BJ (cell line): ENCODE measurements at regions not wholly inside any gene's neighbourhood (a gene's known extent, or its start where the extent isn't known, plus 50 kb on each side); places are given as distances from the start of the nearest gene placed in this dataset.

Source experiments
- CTCF ChIA-PET: fragments of 350-600 bp; formaldehyde crosslinking; extraction: SDS; loops from one replicate; lab custom pipeline; 2021; ENCODE audit warnings: antibody characterized with exemption, inconsistent platforms; lab: Yijun Ruan, JAX
- POLR2A ChIA-PET: fragments of 300-600 bp; sonication (Branson Sonifier 250); formaldehyde crosslinking; extraction: SDS; loops from one replicate; lab custom pipeline; 2021; ENCODE audit warnings: antibody characterized with exemption; lab: Charles Lee
- DNase-seq: peaks from one replicate; pipeline ENCODE4 v3.0.0-alpha.2; 2011; ENCODE audit warnings: low read depth
- H3K27me3 ChIP-seq: 2 replicates; pipeline ENCODE4 v1.6.0; 2011; ENCODE audit warnings: low read length; ENCODE audit not compliant: control insufficient read depth, insufficient read depth
- H3K36me3 ChIP-seq: 2 replicates; pipeline ENCODE4 v1.5.1; 2011; ENCODE audit warnings: low read length; ENCODE audit not compliant: control insufficient read depth, insufficient read depth
- H3K4me3 ChIP-seq: 2 replicates; pipeline ENCODE4 v1.5.1; 2011; ENCODE audit warnings: low read depth, mild to moderate bottlenecking, control low read depth, low read length
- CTCF ChIP-seq: IDR thresholded peaks from 2 replicates; pipeline ENCODE4 v1.5.1; 2011; ENCODE audit warnings: low read depth, mild to moderate bottlenecking, control low read depth, inconsistent platforms, low read length, moderate library complexity; ENCODE audit not compliant: insufficient read depth

GRCh38 chr18:47409519-47409918 lies 158.1 kb upstream of the SKOR2 start:
- TF ChIP-seq CTCF: no peak
- POLR2A ChIA-PET: no interaction called here
- Histone ChIP-seq H3K4me3 (no peak overlapping the region), H3K36me3 (no peaks in the 10 kb centered on the region), H3K27me3 (no peaks in the 10 kb centered on the region)
- no peak for DNase-seq
- CTCF ChIA-PET: no interaction called here

GRCh38 chr18:47407736-47408135 lies 156.3 kb upstream of the SKOR2 start:
- no peak for DNase-seq
- ChIA-PET CTCF (interaction anchor here (1.2 kb wide), 1 partner anchor 10 kb away, joined by 3 read pairs; no protein-coding TSS in a partner anchor), POLR2A (no interaction called here)
- no peaks in the 10 kb centered on the region for H3K36me3 ChIP-seq
- no peak for TF ChIP-seq CTCF
- H3K27me3 ChIP-seq: no peaks in the 10 kb centered on the region
- H3K4me3 ChIP-seq: no peak overlapping the region

- DNase-seq: no peak
- Histone ChIP-seq H3K4me3 (no peak overlapping the region), H3K36me3 (no peaks in the 10 kb centered on the region), H3K27me3 (no peaks in the 10 kb centered on the region)
- ChIA-PET CTCF (no interaction called here), POLR2A (no interaction called here)
- TF ChIP-seq CTCF: no peak
Measured at GRCh38 chr18:47404845-47405244, 153.4 kb upstream of the SKOR2 start.

- TF ChIP-seq CTCF: no peak
- CTCF ChIA-PET: no interaction called here
- no peak overlapping the region for H3K4me3 ChIP-seq
- no peak for DNase-seq
- POLR2A ChIA-PET: no interaction called here
- no peaks in the 10 kb centered on the region for H3K36me3 ChIP-seq
- no peaks in the 10 kb centered on the region for H3K27me3 ChIP-seq
Measured at GRCh38 chr18:47403949-47404348, 152.5 kb upstream of the SKOR2 start.

- CTCF ChIA-PET: no interaction called here
Measured at GRCh38 chr18:47403317-47403716, 151.9 kb upstream of the SKOR2 start.

More at GRCh38 chr18:47403317-47403716, 151.9 kb upstream of the SKOR2 start:
- Histone ChIP-seq H3K27me3 (no peaks in the 10 kb centered on the region), H3K36me3 (no peaks in the 10 kb centered on the region), H3K4me3 (no peak overlapping the region)
- DNase-seq: no peak
- no peak for TF ChIP-seq CTCF
- POLR2A ChIA-PET: no interaction called here
